Spleen (tissue), 7 donors: ENCODE measurements at regions not wholly inside any gene's neighbourhood (a gene's known extent, or its start where the extent isn't known, plus 50 kb on each side); places are given as distances from the start of the nearest gene placed in this dataset.

ENCODE experiments used
- POLR2AphosphoS5 ChIP-seq, 3 donors: sonication (generic); formaldehyde crosslinking; IDR thresholded peaks; one replicate each; pipeline ENCODE4 v1.5.1; 2017; ENCODE audit warnings: antibody characterized with exemption in 3 of 3
- TF ChIP-seq, protein P1 (sequence below), 11 experiments: fragments of 200-600 bp in 7 of 11; fragments of 450-650 bp in 4 of 11; sonication (generic) in 4 of 11; IDR thresholded peaks in 8 of 11; conservative IDR thresholded peaks in 3 of 11; 1 replicate in 7 of 11; 2 replicates in 4 of 11; pipeline versions ENCODE4 v1.4.0 to v1.8.0; 2016 to 2021; ENCODE audit warnings: antibody characterized with exemption in 11 of 11, inconsistent platforms in 4 of 11, mild to moderate bottlenecking in 1 of 11
- donor health status: DM: no; HTN: no; CAD: no; lungs with moderate emphysema.
- donor health status: DM: no; HTN: no; CAD: no.
- donor health status: DM: no; HTN: no; CAD: no.

- TF ChIP-seq, protein P1, sequence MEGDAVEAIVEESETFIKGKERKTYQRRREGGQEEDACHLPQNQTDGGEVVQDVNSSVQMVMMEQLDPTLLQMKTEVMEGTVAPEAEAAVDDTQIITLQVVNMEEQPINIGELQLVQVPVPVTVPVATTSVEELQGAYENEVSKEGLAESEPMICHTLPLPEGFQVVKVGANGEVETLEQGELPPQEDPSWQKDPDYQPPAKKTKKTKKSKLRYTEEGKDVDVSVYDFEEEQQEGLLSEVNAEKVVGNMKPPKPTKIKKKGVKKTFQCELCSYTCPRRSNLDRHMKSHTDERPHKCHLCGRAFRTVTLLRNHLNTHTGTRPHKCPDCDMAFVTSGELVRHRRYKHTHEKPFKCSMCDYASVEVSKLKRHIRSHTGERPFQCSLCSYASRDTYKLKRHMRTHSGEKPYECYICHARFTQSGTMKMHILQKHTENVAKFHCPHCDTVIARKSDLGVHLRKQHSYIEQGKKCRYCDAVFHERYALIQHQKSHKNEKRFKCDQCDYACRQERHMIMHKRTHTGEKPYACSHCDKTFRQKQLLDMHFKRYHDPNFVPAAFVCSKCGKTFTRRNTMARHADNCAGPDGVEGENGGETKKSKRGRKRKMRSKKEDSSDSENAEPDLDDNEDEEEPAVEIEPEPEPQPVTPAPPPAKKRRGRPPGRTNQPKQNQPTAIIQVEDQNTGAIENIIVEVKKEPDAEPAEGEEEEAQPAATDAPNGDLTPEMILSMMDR (IDR thresholded peaks at IDR 0.05 in 8 of 11, conservative IDR thresholded peaks at IDR 0.05 in 3 of 11): no peak
- no peak for TF ChIP-seq POLR2AphosphoS5 (IDR thresholded peaks at IDR 0.05)
Observed at GRCh38 chr6:15157479-15157878, 88.4 kb upstream of the JARID2 start.
